HUES64 (cell line): ENCODE measurements at regions not wholly inside any gene's neighbourhood (a gene's known extent, or its start where the extent isn't known, plus 50 kb on each side); places are given as distances from the start of the nearest gene placed in this dataset.
A peak's percentile ranks its signal among the peaks of the same experiment; 100 is the strongest.

Source experiments
- H3K27ac ChIP-seq: 2 replicates; pipeline ENCODE4 v1.7.0; 2013; ENCODE audit warnings: low read depth, low read length, inconsistent platforms
- H3K27me3 ChIP-seq: 2 replicates; pipeline ENCODE4 v1.6.1; 2013; ENCODE audit warnings: mild to moderate bottlenecking, low read length; ENCODE audit not compliant: insufficient read depth
- H3K36me3 ChIP-seq: 2 replicates; pipeline ENCODE4 v1.6.1; 2013; ENCODE audit warnings: mild to moderate bottlenecking, low read length; ENCODE audit not compliant: insufficient read depth
- H3K4me1 ChIP-seq: 2 replicates; pipeline ENCODE4 v1.6.1; 2013; ENCODE audit warnings: mild to moderate bottlenecking, low read length, moderate library complexity; ENCODE audit not compliant: insufficient read depth
- H3K4me3 ChIP-seq: 2 replicates; pipeline ENCODE4 v1.5.1; 2013; ENCODE audit warnings: mild to moderate bottlenecking, low read length, moderate library complexity
- H3K9ac ChIP-seq: 2 replicates; pipeline ENCODE4 v1.6.1; 2013; ENCODE audit warnings: mild to moderate bottlenecking, low read depth, low read length
- H3K9me3 ChIP-seq: 2 replicates; pipeline ENCODE4 v1.6.1; 2013; ENCODE audit warnings: low read depth, low read length; ENCODE audit not compliant: insufficient read depth
- WGBS: fragments of 150-250, 120-280 bp; methylation state at CpG from one replicate; pipeline ENCODE4 v1.1.7; 2013; ENCODE audit warnings: missing lambda C conversion rate; 5-methylcytosine and 5-hydroxymethylcytosine counted together

GRCh38 chr9:85430659-85431338, 311.0 kb downstream of the AGTPBP1 start:
- Histone ChIP-seq H3K4me1 (no peaks in the 10 kb centered on the region), H3K9me3 (no peaks in the 10 kb centered on the region), H3K9ac (no peak overlapping the region), H3K27ac (no peak overlapping the region), H3K4me3 (no peak overlapping the region), H3K36me3 (no peaks in the 10 kb centered on the region), H3K27me3 (no peaks in the 10 kb centered on the region)
- 94% methylated on average over 16 of the region's 18 CpGs for WGBS

- H3K9me3 ChIP-seq, result no peaks in the 10 kb centered on the region
- WGBS, result 86% methylated on average over 6 of the region's 6 CpGs
- H3K36me3 ChIP-seq, result no peaks in the 10 kb centered on the region
- H3K27me3 ChIP-seq, result no peaks in the 10 kb centered on the region
- H3K9ac ChIP-seq, result no peak overlapping the region
- H3K27ac ChIP-seq, result no peak overlapping the region
- H3K4me1 ChIP-seq, result no peaks in the 10 kb centered on the region
- H3K4me3 ChIP-seq, result no peak overlapping the region
Measured at GRCh38 chr9:85428230-85428629, 313.5 kb downstream of the AGTPBP1 start.

GRCh38 chr9:85427772-85428171, 314.0 kb downstream of the AGTPBP1 start:
- no peaks in the 10 kb centered on the region for H3K27me3 ChIP-seq
- no peaks in the 10 kb centered on the region for H3K4me1 ChIP-seq
- no peaks in the 10 kb centered on the region for H3K36me3 ChIP-seq
- H3K9ac ChIP-seq, result no peak overlapping the region
- WGBS, result 95% methylated on average over 8 of the region's 8 CpGs
- H3K9me3 ChIP-seq, result no peaks in the 10 kb centered on the region
- H3K27ac ChIP-seq, result no peak overlapping the region
- no peak overlapping the region for H3K4me3 ChIP-seq

GRCh38 chr9:85425153-85425611, 316.6 kb downstream of the AGTPBP1 start:
- no peak overlapping the region for H3K4me3 ChIP-seq
- H3K4me1 ChIP-seq, result peaks cover 8% of the 10 kb centered on the region
- no peaks in the 10 kb centered on the region for H3K27me3 ChIP-seq
- H3K9me3 ChIP-seq, result no peaks in the 10 kb centered on the region
- WGBS, result 22% methylated on average over 15 of the region's 15 CpGs
- no peaks in the 10 kb centered on the region for H3K36me3 ChIP-seq
- no peak overlapping the region for H3K27ac ChIP-seq
- no peak overlapping the region for H3K9ac ChIP-seq

GRCh38 chr9:85423422-85423821, 318.3 kb downstream of the AGTPBP1 start:
- Histone ChIP-seq H3K4me1 (peaks cover 8% of the 10 kb centered on the region), H3K27ac (no peak overlapping the region), H3K9me3 (no peaks in the 10 kb centered on the region), H3K9ac (no peak overlapping the region), H3K4me3 (no peak overlapping the region), H3K27me3 (no peaks in the 10 kb centered on the region), H3K36me3 (no peaks in the 10 kb centered on the region)
- 90% methylated on average over 1 of the region's 1 CpG for WGBS

GRCh38 chr9:85421641-85422040, 320.1 kb downstream of the AGTPBP1 start:
- no peaks in the 10 kb centered on the region for H3K27me3 ChIP-seq
- H3K27ac ChIP-seq, result no peak overlapping the region
- peaks cover 8% of the 10 kb centered on the region for H3K4me1 ChIP-seq
- H3K9ac ChIP-seq, result no peak overlapping the region
- no peaks in the 10 kb centered on the region for H3K36me3 ChIP-seq
- whole genome bisulfite sequencing, result 95% methylated on average over 5 of the region's 5 CpGs
- no peaks in the 10 kb centered on the region for H3K9me3 ChIP-seq
- no peak overlapping the region for H3K4me3 ChIP-seq

- H3K9me3 ChIP-seq, result no peaks in the 10 kb centered on the region
- H3K27ac ChIP-seq, result no peak overlapping the region
- H3K4me1 ChIP-seq, result peaks cover 8% of the 10 kb centered on the region
- H3K4me3 ChIP-seq, result no peak overlapping the region
- H3K27me3 ChIP-seq, result no peaks in the 10 kb centered on the region
- no peaks in the 10 kb centered on the region for H3K36me3 ChIP-seq
- H3K9ac ChIP-seq, result no peak overlapping the region; the same call in 1 of the 2 replicates
- WGBS, result 38% methylated on average over 4 of the region's 4 CpGs
Measured at GRCh38 chr9:85420750-85421149, 321.0 kb downstream of the AGTPBP1 start.

GRCh38 chr9:85417674-85418073, 324.1 kb downstream of the AGTPBP1 start:
- Histone ChIP-seq H3K4me3 (no peak overlapping the region), H3K9ac (no peak overlapping the region), H3K36me3 (no peaks in the 10 kb centered on the region), H3K27me3 (no peaks in the 10 kb centered on the region), H3K9me3 (no peaks in the 10 kb centered on the region), H3K4me1 (peaks cover 23% of the 10 kb centered on the region), H3K27ac (no peak overlapping the region)
- 93% methylated on average over 3 of the region's 3 CpGs for WGBS

- peaks cover 23% of the 10 kb centered on the region for H3K4me1 ChIP-seq
- 100% methylated on average over 1 of the region's 1 CpG for WGBS
Measured at GRCh38 chr9:85416715-85417114, 325.0 kb downstream of the AGTPBP1 start.

GRCh38 chr9:85414390-85414789, 327.4 kb downstream of the AGTPBP1 start:
- Histone ChIP-seq H3K36me3 (no peaks in the 10 kb centered on the region), H3K27me3 (no peaks in the 10 kb centered on the region), H3K27ac (peak overlapping the region; percentile 28; the same call in 1 of the 2 replicates), H3K4me3 (no peak overlapping the region), H3K9me3 (no peaks in the 10 kb centered on the region), H3K9ac (no peak overlapping the region), H3K4me1 (peaks cover 15% of the 10 kb centered on the region)
- 75% methylated on average over 5 of the region's 5 CpGs for WGBS

More at GRCh38 chr9:85416715-85417114, 325.0 kb downstream of the AGTPBP1 start:
- Histone ChIP-seq H3K36me3 (no peaks in the 10 kb centered on the region), H3K27me3 (no peaks in the 10 kb centered on the region), H3K9me3 (no peaks in the 10 kb centered on the region), H3K4me3 (no peak overlapping the region), H3K9ac (no peak overlapping the region), H3K27ac (no peak overlapping the region)

- Histone ChIP-seq H3K9me3 (no peaks in the 10 kb centered on the region), H3K4me3 (no peak overlapping the region), H3K4me1 (no peaks in the 10 kb centered on the region), H3K36me3 (no peaks in the 10 kb centered on the region), H3K27ac (no peak overlapping the region), H3K9ac (no peak overlapping the region), H3K27me3 (no peaks in the 10 kb centered on the region)
- 87% methylated on average over 4 of the region's 5 CpGs for WGBS
Measured at GRCh38 chr9:85408494-85408893, 333.3 kb downstream of the AGTPBP1 start.

- WGBS, result 92% methylated on average over 6 of the region's 6 CpGs
- no peaks in the 10 kb centered on the region for H3K27me3 ChIP-seq
- no peak overlapping the region for H3K4me3 ChIP-seq
Measured at GRCh38 chr9:85405566-85405950, 336.2 kb downstream of the AGTPBP1 start.

More at GRCh38 chr9:85405566-85405950, 336.2 kb downstream of the AGTPBP1 start:
- no peak overlapping the region for H3K9ac ChIP-seq
- no peaks in the 10 kb centered on the region for H3K9me3 ChIP-seq
- H3K4me1 ChIP-seq, result peaks cover 6% of the 10 kb centered on the region; the same call in 1 of the 2 replicates
- H3K27ac ChIP-seq, result no peak overlapping the region
- H3K36me3 ChIP-seq, result no peaks in the 10 kb centered on the region
